OCI-LY7 (cell line): ENCODE measurements at regions not wholly inside any gene's neighbourhood (a gene's known extent, or its start where the extent isn't known, plus 50 kb on each side); places are given as distances from the start of the nearest gene placed in this dataset.

Source experiments
- EZH2phosphoT487 ChIP-seq: fragments of 200-600 bp; sonication (generic); IDR thresholded peaks from 2 replicates; pipeline ENCODE4 v1.6.1; 2018; ENCODE audit warnings: low read depth, borderline replicate concordance, mild to moderate bottlenecking, mixed run types, antibody characterized with exemption, low read length, moderate library complexity, mixed read lengths
- TF ChIP-seq, protein P1 (sequence below): fragments of 200-600 bp; sonication (generic); conservative IDR thresholded peaks from 2 replicates; pipeline ENCODE4 v1.5.1; 2014; ENCODE audit warnings: mild to moderate bottlenecking, antibody characterized with exemption, low read length, moderate library complexity, mixed read lengths

DNA sequence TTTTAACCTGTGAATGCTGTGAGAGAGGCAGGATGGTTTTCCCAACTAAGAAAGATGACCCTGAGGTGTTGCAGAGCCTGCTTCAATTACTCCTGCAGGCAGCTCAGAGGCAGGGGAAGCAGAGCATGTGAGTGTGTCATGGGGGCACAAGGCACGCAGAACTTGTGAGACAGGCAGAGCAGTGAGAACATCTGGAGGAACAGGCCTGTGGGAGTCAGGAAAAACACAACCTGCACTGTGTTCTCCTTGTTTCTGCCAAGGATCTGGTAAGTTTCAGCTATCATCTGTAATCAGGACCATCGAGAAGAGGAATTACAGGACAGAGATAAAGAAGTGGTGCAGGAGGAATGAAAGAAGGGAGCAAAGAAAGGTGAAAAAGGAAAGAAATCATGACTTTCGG lies 741.8 kb upstream of the INTU start:
- TF ChIP-seq, protein P1, sequence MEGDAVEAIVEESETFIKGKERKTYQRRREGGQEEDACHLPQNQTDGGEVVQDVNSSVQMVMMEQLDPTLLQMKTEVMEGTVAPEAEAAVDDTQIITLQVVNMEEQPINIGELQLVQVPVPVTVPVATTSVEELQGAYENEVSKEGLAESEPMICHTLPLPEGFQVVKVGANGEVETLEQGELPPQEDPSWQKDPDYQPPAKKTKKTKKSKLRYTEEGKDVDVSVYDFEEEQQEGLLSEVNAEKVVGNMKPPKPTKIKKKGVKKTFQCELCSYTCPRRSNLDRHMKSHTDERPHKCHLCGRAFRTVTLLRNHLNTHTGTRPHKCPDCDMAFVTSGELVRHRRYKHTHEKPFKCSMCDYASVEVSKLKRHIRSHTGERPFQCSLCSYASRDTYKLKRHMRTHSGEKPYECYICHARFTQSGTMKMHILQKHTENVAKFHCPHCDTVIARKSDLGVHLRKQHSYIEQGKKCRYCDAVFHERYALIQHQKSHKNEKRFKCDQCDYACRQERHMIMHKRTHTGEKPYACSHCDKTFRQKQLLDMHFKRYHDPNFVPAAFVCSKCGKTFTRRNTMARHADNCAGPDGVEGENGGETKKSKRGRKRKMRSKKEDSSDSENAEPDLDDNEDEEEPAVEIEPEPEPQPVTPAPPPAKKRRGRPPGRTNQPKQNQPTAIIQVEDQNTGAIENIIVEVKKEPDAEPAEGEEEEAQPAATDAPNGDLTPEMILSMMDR, result no peak
- TF ChIP-seq EZH2phosphoT487, result no peak
